Activated naive CD8-positive, alpha-beta T cell treated with anti-CD3 and anti-CD28 coated beads, Interleukin-2, amount 50 U/mL, for 16 hours (primary cell): ENCODE measurements at regions not wholly inside any gene's neighbourhood (a gene's known extent, or its start where the extent isn't known, plus 50 kb on each side); places are given as distances from the start of the nearest gene placed in this dataset.
"Not testable (repeated sequence)": the region's sequence is repeated elsewhere in the genome, so short reads cannot be mapped to it uniquely, and the experiment has no call there.

Experiments
- DNase-seq: peaks from one replicate; pipeline ENCODE4 v3.0.0-alpha.2; 2020; ENCODE audit warnings: low read depth, low spot score

GRCh38 chr4:12701384-12701783 is 782.8 kb downstream of the RAB28 start:
- DNase-seq: no peak

GRCh38 chr4:12697970-12698369 is 786.2 kb downstream of the RAB28 start:
- no peak for DNase-seq

- no peak for DNase-seq
Observed at GRCh38 chr4:12692815-12693214, 791.3 kb downstream of the RAB28 start.

GRCh38 chr4:12691168-12691567 is 793.0 kb downstream of the RAB28 start:
- no peak for DNase-seq

- DNase-seq: no peak
Observed at GRCh38 chr4:12689457-12689856, 794.7 kb downstream of the RAB28 start.

GRCh38 chr4:12679217-12679616 is 804.9 kb downstream of the RAB28 start:
- no peak for DNase-seq

- no peak for DNase-seq
Observed at GRCh38 chr4:12674184-12674583, 810.0 kb downstream of the RAB28 start.

- DNase-seq: no peak
Observed at GRCh38 chr4:12672303-12672702, 811.8 kb downstream of the RAB28 start.

- no peak for DNase-seq
Observed at GRCh38 chr4:12658146-12658545, 826.0 kb downstream of the RAB28 start.

GRCh38 chr4:12651876-12652275 is 832.3 kb downstream of the RAB28 start:
- no peak for DNase-seq

- DNase-seq: no peak
Observed at GRCh38 chr4:12645732-12646131, 838.4 kb downstream of the RAB28 start.

- DNase-seq: no peak
Observed at GRCh38 chr4:12644261-12644660, 839.9 kb downstream of the RAB28 start.

GRCh38 chr4:12636191-12636590 is 847.9 kb downstream of the RAB28 start:
- no peak for DNase-seq

GRCh38 chr4:12635629-12636028 is 848.5 kb downstream of the RAB28 start:
- DNase-seq: no peak

- peak; percentile 30 for DNase-seq
Observed at GRCh38 chr4:12633053-12633651, 851.0 kb downstream of the RAB28 start.

GRCh38 chr4:12615822-12616221 is 868.3 kb downstream of the RAB28 start:
- no peak for DNase-seq

- no peak for DNase-seq
Observed at GRCh38 chr4:12612876-12613275, 871.3 kb downstream of the RAB28 start.

- not testable (repeated sequence) for DNase-seq
Observed at GRCh38 chr4:12609212-12609875, 874.8 kb downstream of the RAB28 start.

GRCh38 chr4:12595986-12596385 is 888.2 kb downstream of the RAB28 start:
- DNase-seq: no peak

GRCh38 chr4:12595489-12595888 is 888.7 kb downstream of the RAB28 start:
- no peak for DNase-seq

- no peak for DNase-seq
Observed at GRCh38 chr4:12588582-12588981, 895.6 kb downstream of the RAB28 start.

GRCh38 chr4:12586242-12587006 is 897.7 kb downstream of the RAB28 start:
- no peak for DNase-seq
